GOT3 (cell line): ENCODE measurements at regions not wholly inside any gene's neighbourhood (a gene's known extent, or its start where the extent isn't known, plus 50 kb on each side); places are given as distances from the start of the nearest gene placed in this dataset.
"Not testable (repeated sequence)": the region's sequence is repeated elsewhere in the genome, so short reads cannot be mapped to it uniquely, and the experiment has no call there.

ENCODE experiments used
- DNase-seq: peaks from one replicate; lab custom pipeline; 2025; ENCODE audit warnings: mixed read lengths; lab: John Stamatoyannopoulos, UW

DNA sequence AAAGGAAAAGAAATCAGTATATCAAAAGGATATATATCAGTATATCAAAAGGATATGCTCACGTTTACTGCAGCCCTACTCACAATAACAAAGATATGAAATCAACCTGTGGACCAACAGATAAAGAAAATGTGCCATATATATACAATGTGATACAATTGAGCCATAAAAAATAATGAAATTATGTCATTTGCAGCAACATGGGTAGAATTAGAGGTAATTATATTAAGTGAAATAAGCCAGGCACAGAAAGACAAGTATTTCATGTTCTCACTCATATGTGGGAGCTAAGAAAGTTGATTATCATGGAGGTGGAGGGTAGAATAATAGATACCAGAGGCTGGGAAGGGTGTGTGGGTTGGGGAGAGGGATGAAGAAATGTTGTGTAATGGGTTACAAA is 102.9 kb upstream of the MARCKS start:
- no peak for DNase-seq

DNA sequence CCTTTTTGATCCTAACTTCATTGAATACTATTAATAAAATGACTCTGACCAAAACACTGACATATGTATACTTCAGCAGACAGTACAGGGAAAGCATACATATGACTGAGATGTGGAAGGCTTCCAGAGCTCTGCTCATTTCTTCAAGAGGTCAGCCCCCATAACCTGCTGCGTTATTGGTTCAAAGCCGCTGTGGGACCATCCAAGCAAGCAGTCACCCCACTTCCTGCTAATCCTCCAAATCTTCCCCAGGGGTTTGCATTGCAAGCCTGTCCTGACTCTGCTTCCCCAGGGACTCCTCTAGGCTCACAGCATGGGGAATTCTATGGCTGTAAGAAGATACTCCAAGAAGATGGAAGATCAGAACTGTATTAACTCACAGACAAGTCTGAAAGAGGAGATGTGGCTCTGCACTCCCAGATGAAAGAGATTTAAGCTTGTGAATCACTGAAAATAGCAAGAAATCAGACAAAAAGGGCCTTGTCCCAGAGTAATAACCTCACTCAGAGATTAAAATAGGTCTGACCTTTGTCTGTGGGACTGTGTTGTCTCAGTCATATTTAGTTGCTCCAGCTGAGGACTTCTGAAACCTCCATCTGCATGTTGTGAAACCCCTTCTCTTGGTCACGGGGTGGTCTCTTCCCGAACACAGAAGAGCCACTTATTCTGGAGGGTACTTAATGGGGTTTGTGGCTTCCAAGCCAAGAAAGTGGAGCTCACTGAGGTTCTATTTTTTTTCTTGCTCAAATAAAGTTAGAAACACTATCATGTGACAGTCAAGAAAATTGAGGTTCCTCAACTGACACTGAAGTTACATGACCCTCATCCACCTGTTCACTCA is 101.5 kb upstream of the MARCKS start:
- no peak for DNase-seq

DNA sequence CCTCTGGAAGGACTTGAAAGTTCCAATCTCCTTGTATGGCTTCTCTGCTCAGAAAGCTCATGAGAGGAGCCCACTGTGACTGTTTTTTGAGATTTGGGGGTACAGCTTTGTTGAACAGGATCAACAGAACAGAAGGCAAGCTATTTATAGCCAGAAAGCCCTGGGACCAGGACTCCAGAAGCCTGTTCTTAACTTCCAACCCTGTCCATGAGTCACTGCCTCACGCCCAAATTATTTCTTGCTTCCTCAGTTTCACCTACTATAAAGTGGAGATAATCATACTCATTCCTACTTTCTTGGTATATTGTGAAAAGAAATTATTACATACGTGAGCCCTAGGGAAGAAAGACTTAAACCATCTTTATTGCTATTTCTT is 100.9 kb upstream of the MARCKS start:
- no peak for DNase-seq

DNA sequence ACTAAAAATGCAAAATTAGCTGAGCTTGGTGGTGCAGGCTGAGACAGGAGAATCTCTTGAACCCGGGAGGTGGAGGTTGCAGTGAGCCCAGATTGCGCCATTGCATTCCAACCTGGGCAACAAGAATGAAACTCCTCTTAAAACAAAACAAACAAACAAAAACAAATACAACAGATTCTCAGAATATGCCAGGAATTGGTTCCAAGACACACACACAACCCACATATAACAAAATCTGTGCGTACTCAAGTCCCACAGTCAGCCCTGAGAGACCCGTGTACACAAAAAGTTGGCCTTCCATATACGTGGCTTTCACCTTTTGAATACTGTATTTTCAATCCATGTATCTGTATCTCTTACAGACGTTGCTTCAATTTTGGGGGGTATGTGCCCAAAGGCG is 98.9 kb upstream of the MARCKS start:
- DNase-seq: no peak

DNA sequence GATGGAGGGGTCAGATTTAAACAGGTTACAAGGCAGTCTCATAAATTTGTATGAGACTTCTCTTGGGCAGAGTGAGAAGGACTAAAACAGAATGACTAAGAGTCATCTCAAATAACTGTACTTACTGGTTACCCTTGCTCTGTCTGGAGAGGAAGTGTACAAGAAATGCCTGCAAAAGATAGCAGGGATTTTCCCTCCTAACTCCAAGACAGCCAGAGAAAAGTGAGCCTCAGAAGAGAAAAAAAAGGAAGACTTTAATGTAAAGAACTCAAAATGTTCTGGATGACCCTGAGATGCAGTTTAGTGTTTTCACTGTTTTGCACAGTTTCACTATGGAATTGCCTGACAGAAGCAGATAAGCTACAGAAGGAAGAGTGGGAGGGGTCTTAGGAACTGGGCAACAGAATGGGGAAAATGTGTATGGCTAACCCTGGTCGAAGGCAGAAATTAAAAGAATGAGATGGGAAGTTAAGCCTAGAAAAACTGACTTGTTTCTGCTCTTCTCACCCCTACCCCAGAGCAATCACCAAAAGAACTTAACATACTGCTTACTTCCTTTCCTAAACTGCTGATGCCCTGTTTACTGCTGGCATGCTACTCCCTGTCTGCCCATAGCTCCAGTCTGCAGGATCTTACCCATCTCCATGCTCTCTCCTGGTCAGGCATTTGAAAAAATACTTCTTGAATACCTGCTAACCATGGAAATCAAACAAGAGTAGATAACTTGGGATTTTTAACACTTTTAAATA is 98.1 kb upstream of the MARCKS start:
- DNase-seq: no peak

DNA sequence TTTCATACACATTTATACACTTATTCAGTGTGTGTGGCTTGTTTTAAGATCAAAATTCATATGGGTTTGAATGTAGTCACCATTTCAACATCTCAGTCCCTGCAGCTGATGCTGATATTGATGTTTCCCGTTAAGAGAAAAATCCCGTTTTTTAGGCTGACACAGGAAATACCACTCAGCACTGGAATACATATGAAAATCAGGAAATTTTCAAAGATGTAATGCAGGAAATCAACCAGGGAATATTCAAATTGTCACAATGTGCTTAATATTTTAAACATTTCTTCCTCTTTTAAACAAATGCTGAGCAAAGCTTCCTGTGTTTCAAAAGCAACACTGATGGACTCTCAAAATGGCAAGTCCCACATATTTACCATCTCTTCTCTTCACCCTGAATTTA is 94.5 kb upstream of the MARCKS start:
- no peak for DNase-seq

DNA sequence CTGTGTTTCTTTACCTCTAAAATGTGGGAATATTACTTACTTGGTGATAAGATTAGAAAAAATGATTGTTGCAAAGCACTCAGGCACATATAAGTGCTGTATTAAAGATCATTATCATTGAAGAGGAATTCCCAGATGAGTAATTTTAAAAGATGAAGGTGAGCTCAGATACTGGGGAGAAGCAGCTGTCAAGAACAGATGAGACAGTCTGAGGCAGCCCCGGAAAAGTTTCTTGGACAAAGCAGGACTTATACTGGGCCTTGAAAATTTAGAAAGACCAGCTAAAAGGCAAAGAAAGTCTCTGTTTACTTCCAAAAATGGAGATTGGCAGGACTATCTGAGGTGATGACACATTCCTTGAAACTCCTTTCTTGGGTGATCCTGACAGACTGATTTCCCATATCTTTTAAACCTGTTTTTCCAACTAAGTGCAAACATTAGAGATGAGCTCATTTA is 93.8 kb upstream of the MARCKS start:
- no peak for DNase-seq

DNA sequence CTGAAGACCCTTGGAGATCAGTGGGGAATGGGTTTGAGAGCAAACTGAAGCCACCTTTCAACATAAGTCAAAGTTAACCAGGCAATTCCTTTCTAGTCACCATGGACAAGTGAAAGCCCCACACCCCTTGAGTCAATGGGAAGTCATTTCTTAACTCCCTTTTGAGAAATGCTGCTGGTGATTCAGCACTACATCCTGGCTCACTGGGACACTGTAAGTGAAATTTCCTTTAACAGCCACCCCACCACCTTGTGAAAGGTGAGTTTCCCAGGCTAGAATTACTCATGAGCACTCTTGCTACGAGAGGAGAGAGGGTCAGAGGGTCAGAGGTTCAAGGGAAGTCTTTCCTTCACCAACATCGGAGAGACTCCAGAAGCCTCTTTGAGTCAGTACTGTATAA is 93.3 kb upstream of the MARCKS start:
- DNase-seq: no peak

DNA sequence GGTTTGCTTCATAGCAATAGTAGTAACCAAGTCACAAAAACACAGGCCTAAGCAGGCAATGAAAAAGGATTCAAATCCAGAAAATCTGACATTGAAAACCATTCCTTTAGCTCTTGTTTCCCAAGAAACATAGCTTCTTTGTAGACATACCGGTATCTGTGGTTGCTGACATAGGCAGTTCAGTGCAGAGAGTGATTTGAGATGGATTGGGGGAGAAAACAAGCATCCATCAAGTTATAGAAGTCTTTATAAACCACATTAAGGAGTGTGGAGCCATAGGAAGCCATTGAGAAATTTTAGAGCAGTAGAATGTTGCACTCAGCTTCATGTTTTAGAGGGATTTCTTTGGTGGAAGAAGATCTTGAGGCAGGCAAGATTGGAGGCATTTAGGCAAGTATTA is 91.2 kb upstream of the MARCKS start:
- no peak for DNase-seq

DNA sequence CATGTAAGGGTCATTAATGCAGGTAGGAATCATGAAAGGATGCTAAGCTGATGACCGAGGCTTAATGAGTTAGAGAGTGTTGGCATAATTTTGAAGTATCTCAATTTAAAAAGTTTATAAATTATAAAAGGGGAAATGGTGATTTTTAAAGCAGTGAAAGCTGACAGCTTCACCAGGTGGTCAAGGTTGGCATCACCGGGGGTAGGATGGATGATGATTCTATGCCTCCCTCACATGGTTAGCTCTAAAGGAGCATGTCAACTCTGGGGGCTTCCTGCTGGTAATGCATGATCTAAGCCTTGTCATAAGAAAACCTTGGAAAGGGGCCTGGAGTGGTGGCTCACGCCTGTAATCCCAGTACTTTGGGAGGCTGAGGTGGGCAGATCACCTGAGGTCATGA is 89.2 kb upstream of the MARCKS start:
- DNase-seq: no peak

DNA sequence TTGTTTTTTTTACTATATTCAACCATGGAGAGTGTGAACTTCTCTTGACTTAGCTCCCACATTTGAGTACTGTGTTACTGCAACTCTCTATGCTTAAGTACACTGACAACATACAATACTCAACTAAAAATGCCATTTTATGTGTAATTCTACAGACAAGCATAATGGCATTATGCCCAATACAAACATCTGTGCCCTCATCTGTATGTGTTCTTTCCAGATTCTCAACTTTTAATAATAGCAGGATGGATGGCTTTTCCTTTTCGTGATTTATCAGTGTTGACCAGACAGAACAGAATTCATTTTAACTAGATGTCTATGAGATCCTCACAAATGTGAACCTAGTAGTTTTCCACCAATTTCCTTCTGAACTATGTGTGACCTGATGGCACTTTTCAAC is 84.2 kb upstream of the MARCKS start:
- DNase-seq: no peak

DNA sequence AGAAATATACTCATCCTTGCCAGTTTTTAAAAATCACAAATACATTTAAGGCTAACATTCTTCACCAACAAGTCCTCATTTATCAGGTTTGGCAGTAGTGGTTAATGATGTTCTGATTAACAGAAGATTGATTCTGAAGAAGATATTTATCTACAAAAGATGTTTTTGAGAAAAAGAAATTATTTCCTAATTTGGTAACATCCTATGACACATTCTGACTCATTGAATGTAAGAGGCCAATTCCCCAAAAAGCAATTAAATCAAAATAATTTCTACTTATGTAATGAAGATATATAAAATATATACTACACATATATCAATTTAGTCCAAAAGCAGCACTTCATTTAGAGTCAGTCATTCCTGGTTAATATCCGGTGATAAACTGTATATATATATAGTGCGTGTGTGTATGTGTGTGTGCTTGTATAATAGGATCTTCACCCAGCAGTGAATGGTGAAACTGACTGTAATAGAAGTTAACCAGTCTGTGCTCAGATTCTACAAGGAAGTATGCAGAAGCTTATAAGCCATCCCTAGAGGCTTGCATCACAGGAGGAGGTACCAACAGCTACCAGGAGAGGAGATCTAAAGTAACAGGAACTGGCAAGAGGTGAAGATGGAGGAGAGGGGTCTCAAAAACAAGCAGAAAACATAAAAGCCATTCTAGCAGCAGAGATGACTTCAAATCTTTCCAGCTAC is 82.9 kb upstream of the MARCKS start:
- no peak for DNase-seq

DNA sequence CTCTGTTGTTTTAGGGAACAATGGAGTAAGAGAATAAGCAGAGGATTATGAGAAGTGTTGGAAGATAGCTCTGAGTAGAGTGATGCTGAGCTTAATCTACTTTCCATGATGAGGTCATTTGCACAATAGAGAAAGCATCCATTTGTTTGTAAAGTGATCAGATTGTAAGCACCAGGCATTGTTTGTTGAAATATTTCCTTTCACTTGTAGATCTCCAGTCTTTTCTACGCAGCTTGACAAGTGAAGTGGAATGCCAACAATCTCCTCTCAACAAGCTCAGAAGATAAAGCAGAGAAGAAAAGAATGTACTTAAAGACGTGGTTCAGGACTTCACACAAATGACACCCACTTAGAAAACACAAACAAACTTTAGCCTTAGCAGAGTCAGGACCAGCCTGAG is 80.1 kb upstream of the MARCKS start:
- no peak for DNase-seq

DNA sequence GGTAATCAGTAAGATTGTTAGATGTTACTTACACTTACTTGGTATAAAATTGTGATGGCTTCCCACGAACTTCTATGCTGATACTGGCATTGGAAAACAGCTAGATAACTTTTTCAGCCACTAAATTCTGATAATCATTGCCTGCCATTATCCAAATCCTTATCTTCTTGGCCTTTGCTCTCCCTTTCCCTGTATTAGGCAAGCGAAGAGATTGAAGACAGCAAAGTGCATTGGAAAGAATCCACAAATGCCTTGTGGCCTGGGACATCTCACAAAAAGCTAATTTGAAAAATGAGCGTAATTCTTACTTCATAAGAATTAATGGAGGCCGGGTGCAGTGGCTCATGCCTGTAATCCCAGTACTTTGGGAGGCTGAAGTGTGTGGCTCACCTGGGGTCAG is 79.5 kb upstream of the MARCKS start:
- DNase-seq: no peak

DNA sequence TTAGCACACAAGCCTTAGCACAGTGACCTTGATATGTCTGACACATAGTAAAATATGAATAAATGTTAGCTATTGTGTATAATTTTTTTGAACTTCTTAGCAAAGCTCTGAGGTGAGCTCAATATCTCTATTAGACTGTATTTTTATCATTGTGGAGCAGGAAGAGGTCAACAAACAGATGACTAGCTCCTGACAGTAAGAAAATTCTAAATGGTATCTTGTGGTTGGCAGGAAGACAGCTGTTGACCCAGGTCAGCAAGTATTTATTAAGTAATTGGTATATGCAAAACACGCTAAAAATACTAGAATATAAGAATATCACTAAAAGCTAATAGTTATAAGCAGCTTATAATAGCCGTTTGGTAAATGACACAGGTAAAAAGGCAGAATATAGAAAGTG is 77.5 kb upstream of the MARCKS start:
- DNase-seq: no peak

DNA sequence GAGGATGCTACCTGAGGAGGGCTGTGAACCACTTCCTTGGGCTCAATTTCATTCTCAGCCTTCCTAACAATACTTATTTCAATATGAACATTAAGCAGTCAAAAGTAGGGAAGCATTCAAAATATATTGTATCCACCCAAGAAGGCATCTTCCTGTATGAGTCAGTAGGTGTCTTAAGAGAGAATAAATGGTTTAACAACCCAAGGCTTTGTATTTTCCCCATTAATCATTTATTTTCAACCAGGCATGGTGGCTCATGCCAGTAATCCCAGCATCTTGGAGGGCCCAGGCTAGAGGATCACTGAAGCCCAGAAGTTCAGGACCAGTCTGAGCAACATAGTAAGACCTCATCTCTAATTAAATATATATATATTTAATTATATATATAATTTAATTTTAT is 74.5 kb upstream of the MARCKS start:
- DNase-seq: no peak

DNA sequence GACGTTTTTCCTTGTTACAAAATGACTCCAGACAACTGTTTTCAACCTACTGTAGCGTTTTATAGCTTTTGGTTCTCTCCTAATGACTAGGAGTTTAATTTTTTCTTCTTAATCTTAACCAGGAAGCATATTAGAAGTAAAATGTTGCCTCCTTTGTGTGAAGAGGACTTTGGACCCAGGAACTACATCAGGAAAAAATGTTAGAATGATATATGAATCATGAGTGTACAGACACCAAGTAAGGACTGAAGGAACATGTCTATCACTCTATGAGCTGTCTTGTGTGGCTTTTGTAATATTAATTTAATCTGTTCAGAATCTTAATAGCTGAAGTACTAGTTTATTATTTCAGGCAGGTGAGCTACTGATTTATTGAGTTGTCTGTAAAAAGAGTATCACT is 71.0 kb upstream of the MARCKS start:
- DNase-seq: no peak

DNA sequence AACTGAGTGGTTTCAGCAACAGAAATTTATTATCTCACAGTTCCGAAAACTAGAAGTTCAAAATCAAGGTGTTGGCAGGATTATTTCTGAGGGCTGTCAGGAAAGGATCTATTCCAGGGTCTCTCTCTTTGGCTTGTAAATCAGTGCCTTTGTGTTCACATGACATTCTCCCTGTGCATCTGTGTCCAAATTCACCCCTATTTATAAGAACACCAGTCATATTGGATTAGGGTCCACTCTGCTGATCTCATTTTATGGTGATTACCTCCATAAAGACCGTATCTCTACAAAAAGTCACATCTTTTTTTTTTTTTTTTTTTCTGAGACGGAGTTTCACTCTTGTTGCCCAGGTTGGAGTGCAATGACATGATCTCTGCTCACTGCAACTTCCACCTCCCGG is 68.6 kb upstream of the MARCKS start:
- DNase-seq: no peak

DNA sequence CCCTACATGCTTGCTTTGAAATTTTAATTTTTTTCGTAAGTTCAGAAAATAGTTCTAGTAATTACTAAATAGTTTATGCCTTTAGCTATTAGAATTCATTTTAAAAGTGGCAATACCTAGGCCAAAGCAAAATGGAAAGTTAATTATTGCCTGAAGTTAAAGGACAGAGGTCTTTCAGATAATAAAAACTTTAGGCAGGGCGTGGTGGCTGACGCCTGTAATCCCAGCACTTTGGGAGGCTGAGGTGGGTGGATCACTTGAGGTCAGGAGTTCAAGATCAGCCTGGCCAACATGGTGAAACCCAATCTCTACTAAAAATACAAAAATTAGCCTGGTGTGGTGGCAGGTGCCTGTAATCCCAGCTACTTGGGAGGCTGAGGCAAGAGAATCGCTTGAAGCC is 65.9 kb upstream of the MARCKS start:
- DNase-seq: not testable (repeated sequence)

DNA sequence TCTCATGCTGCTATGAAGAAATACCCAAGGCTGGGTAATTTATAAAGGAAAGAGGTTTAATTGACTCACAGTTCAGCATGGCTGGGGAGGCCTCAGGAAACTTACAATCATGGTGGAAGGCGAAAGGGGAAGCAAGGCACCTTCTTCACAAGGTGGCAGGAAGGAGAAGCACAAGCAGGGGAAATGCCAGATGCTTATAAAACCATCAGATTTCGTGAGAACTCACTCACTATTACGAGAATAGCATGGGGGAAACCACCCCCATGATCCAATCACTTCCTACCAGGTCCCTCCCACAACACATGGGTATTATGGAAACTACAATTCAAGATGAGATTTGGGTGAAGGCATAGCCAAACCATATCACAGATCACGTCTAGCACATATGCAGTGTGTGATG is 61.8 kb upstream of the MARCKS start:
- DNase-seq: not testable (repeated sequence)

DNA sequence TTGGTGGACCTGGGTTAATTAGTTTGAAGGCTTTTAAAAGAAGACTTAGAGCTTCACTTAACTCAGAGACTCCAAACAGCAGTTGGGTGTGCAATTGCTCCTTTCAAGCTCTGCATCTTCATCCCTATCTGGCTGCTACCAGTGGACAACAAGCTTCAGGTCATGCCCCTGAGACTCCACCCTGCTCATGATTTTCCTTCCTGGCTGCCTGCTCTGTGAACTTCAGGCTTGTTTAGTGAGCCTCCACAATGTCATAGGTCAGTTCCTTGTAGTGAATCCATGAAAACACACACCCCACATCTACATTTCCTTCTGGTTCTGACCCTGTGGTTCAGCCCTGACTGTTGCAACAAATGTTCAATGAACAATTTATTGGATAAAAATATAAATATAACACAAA is 61.1 kb upstream of the MARCKS start:
- DNase-seq: no peak

DNA sequence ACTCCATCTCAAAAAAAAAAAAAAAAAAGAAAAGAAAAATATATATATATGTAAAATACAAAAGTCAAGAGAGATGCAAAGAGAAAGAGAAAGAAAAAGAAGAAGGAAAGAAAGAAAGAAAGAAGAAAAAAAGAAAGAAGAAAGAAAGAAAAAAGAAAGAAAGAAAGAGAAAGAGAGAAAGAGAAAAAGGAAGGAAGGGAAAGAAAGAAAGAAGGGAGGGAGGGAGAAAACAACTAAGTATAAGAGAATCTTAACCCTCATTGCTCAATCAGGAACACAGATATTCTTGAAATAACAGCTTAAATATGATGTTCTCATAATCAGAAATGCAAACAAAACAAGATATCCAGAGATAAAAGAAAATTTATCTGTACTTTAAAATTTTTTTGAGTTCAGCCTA is 54.4 kb upstream of the MARCKS start:
- no peak for DNase-seq

DNA sequence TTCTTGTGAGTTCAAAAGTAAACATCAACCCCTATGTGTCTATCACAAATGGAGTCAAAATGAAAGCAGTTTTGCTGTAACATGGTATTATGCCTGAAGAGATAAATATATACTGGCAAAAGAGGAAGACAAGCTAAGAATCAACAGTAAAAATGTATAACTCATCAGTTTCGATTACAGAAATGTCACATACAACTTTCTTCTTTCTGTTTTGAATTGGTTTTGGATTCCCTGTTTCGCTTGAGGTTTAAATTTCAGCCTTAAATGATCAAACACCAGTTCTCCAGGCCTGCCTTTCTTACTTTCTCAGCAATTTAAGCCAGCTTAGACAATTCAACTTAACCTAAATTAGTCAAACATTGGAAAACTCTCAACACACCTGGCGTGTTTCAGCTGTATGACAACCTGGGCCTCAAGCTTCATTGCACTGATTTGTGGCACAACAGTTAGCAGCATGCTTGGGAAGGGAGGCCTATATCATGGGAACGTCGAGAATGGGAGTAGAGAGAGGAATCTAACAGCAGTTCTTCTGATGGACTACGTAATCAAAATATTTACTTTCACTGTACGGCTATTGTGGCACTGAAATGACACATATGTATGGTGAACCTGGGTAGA is 51.9 kb upstream of the MARCKS start:
- DNase-seq: no peak
